BLaER1 treated with 17β-estradiol and CSF1 and Interleukin-3, amounts not matched to agents 10 nM and 100 nM (cell line): ENCODE measurements at regions not wholly inside any gene's neighbourhood (a gene's known extent, or its start where the extent isn't known, plus 50 kb on each side); places are given as distances from the start of the nearest gene placed in this dataset.
A peak's percentile ranks its signal among the peaks of the same experiment; 100 is the strongest.

Experiments
- H3K27ac ChIP-seq, 11 experiments: shearing (Covaris generic); formaldehyde crosslinking; 2 replicates each; pipeline ENCODE4 v1.8.1; 2022
- H3K27me3 ChIP-seq, 11 experiments: shearing (Covaris generic); formaldehyde crosslinking; 2 replicates each; pipeline ENCODE4 v1.8.1; 2022
- H3K36me3 ChIP-seq, 11 experiments: shearing (Covaris generic); formaldehyde crosslinking; 2 replicates each; pipeline ENCODE4 v1.8.1; 2022
- H3K4me1 ChIP-seq, 10 experiments: shearing (Covaris generic); formaldehyde crosslinking; 2 replicates each; pipeline ENCODE4 v1.8.1; 2022
- H3K4me2 ChIP-seq, 11 experiments: shearing (Covaris generic); formaldehyde crosslinking; 2 replicates each; pipeline ENCODE4 v1.8.1; 2022
- H3K4me3 ChIP-seq, 10 experiments: shearing (Covaris generic); formaldehyde crosslinking; 2 replicates each; pipeline ENCODE4 v1.8.1; 2022
- H3K9ac ChIP-seq, 11 experiments: shearing (Covaris generic); formaldehyde crosslinking; 2 replicates each; pipeline ENCODE4 v1.8.1; 2022
- H3K9me3 ChIP-seq, 11 experiments: shearing (Covaris generic); formaldehyde crosslinking; replicated peaks in 1 of 11; 2 replicates each; pipeline ENCODE4 v1.8.1; 2022
- H4K20me1 ChIP-seq, 11 experiments: shearing (Covaris generic); formaldehyde crosslinking; 2 replicates each; pipeline ENCODE4 v1.8.1; 2022
- Cebpa-rat ChIP-seq, 11 experiments: shearing (Covaris generic); IDR thresholded peaks; 2 replicates each; pipeline ENCODE4 v1.8.1; 2022

GRCh38 chr12:63319386-63319785 is 168.4 kb upstream of the AVPR1A start:
- H3K4me2 ChIP-seq, result no peak overlapping the region
- H4K20me1 ChIP-seq, result no peaks in the 10 kb centered on the region
- H3K27me3 ChIP-seq, result no peaks in the 10 kb centered on the region
- no peak overlapping the region for H3K9ac ChIP-seq
- H3K36me3 ChIP-seq, result no peaks in the 10 kb centered on the region
- no peaks in the 10 kb centered on the region; a peak in 1 of 20 replicates for H3K4me1 ChIP-seq
- peaks cover 0 to 7% (median 0%) of the 10 kb centered on the region in 11 experiments; a peak in 2 of 22 replicates for H3K9me3 ChIP-seq
- no peak overlapping the region for H3K27ac ChIP-seq
- no peak overlapping the region for H3K4me3 ChIP-seq
- TF ChIP-seq Cebpa-rat (IDR thresholded peaks at IDR 0.05), result no peak

GRCh38 chr12:63318933-63319332 is 167.9 kb upstream of the AVPR1A start:
- Histone ChIP-seq H3K27me3 (no peaks in the 10 kb centered on the region), H3K27ac (no peak overlapping the region), H3K9me3 (peaks cover 0 to 7% (median 0%) of the 10 kb centered on the region in 11 experiments; a peak in 2 of 22 replicates), H3K4me3 (no peak overlapping the region), H4K20me1 (no peaks in the 10 kb centered on the region), H3K4me1 (no peaks in the 10 kb centered on the region; a peak in 1 of 20 replicates), H3K9ac (no peak overlapping the region), H3K4me2 (no peak overlapping the region), H3K36me3 (no peaks in the 10 kb centered on the region)
- TF ChIP-seq Cebpa-rat (IDR thresholded peaks at IDR 0.05), result no peak

GRCh38 chr12:63318313-63318712 is 167.3 kb upstream of the AVPR1A start:
- Histone ChIP-seq H3K27ac (no peak overlapping the region), H3K9me3 (peaks cover 0 to 7% (median 0%) of the 10 kb centered on the region in 11 experiments; a peak in 2 of 22 replicates), H3K4me3 (no peak overlapping the region), H3K27me3 (no peaks in the 10 kb centered on the region), H3K4me1 (no peaks in the 10 kb centered on the region; a peak in 1 of 20 replicates), H3K36me3 (no peaks in the 10 kb centered on the region), H4K20me1 (no peaks in the 10 kb centered on the region), H3K4me2 (no peak overlapping the region), H3K9ac (no peak overlapping the region)
- TF ChIP-seq Cebpa-rat (IDR thresholded peaks at IDR 0.05), result no peak

GRCh38 chr12:63317880-63318279 is 166.9 kb upstream of the AVPR1A start:
- Histone ChIP-seq H4K20me1 (no peaks in the 10 kb centered on the region), H3K4me1 (no peaks in the 10 kb centered on the region; a peak in 1 of 20 replicates), H3K36me3 (no peaks in the 10 kb centered on the region), H3K9ac (no peak overlapping the region), H3K27ac (no peak overlapping the region), H3K9me3 (peaks cover 0 to 7% (median 0%) of the 10 kb centered on the region in 11 experiments; a peak in 2 of 22 replicates), H3K4me2 (no peak overlapping the region), H3K4me3 (no peak overlapping the region), H3K27me3 (no peaks in the 10 kb centered on the region)
- TF ChIP-seq Cebpa-rat (IDR thresholded peaks at IDR 0.05), result no peak

GRCh38 chr12:63317286-63317846 is 166.4 kb upstream of the AVPR1A start:
- H3K27me3 ChIP-seq, result no peaks in the 10 kb centered on the region
- no peak overlapping the region for H3K4me3 ChIP-seq
- H3K27ac ChIP-seq, result no peak overlapping the region
- H4K20me1 ChIP-seq, result no peaks in the 10 kb centered on the region
- TF ChIP-seq Cebpa-rat (IDR thresholded peaks at IDR 0.05), result no peak
- H3K4me2 ChIP-seq, result no peak overlapping the region
- H3K36me3 ChIP-seq, result no peaks in the 10 kb centered on the region
- H3K9ac ChIP-seq, result no peak overlapping the region
- H3K9me3 ChIP-seq, result peaks cover 0 to 7% (median 0%) of the 10 kb centered on the region in 11 experiments; a peak in 2 of 22 replicates
- no peaks in the 10 kb centered on the region; a peak in 1 of 20 replicates for H3K4me1 ChIP-seq

GRCh38 chr12:63313139-63313538 is 162.1 kb upstream of the AVPR1A start:
- Histone ChIP-seq H4K20me1 (no peaks in the 10 kb centered on the region), H3K27me3 (no peaks in the 10 kb centered on the region), H3K4me1 (peaks cover 0 to 7% (median 0%) of the 10 kb centered on the region in 10 experiments; a peak in 5 of 20 replicates), H3K9ac (no peak overlapping the region), H3K36me3 (no peaks in the 10 kb centered on the region), H3K27ac (no peak overlapping the region), H3K4me2 (no peak overlapping the region), H3K9me3 (peaks cover 9 to 15% (median 12%) of the 10 kb centered on the region in 11 experiments; a peak in 18 of 22 replicates), H3K4me3 (no peak overlapping the region)
- no peak for TF ChIP-seq Cebpa-rat (IDR thresholded peaks at IDR 0.05)

GRCh38 chr12:63308671-63309070 is 157.7 kb upstream of the AVPR1A start:
- Histone ChIP-seq H3K27me3 (no peaks in the 10 kb centered on the region), H3K36me3 (no peaks in the 10 kb centered on the region), H3K4me2 (peak overlapping the region in 3 of 11 experiments; percentile 9 to 32 (median 26); a peak in 3 of 22 replicates), H3K9me3 (peaks cover 9 to 15% (median 12%) of the 10 kb centered on the region in 11 experiments; a peak in 18 of 22 replicates), H3K27ac (no peak overlapping the region), H3K4me1 (peaks cover 9 to 24% (median 14%) of the 10 kb centered on the region in 10 experiments; a peak in 19 of 20 replicates), H4K20me1 (no peaks in the 10 kb centered on the region), H3K9ac (no peak overlapping the region), H3K4me3 (no peak overlapping the region)
- TF ChIP-seq Cebpa-rat (IDR thresholded peaks at IDR 0.05), result no peak

GRCh38 chr12:63307849-63308248 is 156.8 kb upstream of the AVPR1A start:
- H3K27ac ChIP-seq, result no peak overlapping the region
- H3K4me1 ChIP-seq, result peaks cover 9 to 24% (median 14%) of the 10 kb centered on the region in 10 experiments; a peak in 19 of 20 replicates
- no peaks in the 10 kb centered on the region for H4K20me1 ChIP-seq
- peaks cover 9 to 15% (median 12%) of the 10 kb centered on the region in 11 experiments; a peak in 18 of 22 replicates for H3K9me3 ChIP-seq
- no peak overlapping the region for H3K9ac ChIP-seq
- no peak for TF ChIP-seq Cebpa-rat (IDR thresholded peaks at IDR 0.05)
- no peaks in the 10 kb centered on the region for H3K27me3 ChIP-seq
- no peaks in the 10 kb centered on the region for H3K36me3 ChIP-seq
- H3K4me3 ChIP-seq, result no peak overlapping the region
- no peak overlapping the region for H3K4me2 ChIP-seq

GRCh38 chr12:63305901-63306875 is 155.2 kb upstream of the AVPR1A start:
- peaks cover 9 to 15% (median 12%) of the 10 kb centered on the region in 11 experiments; a peak in 18 of 22 replicates for H3K9me3 ChIP-seq
- no peak overlapping the region for H3K9ac ChIP-seq
- peak overlapping the region; percentile 2 to 61 (median 41); a peak in 16 of 22 replicates for H3K4me2 ChIP-seq
- H4K20me1 ChIP-seq, result no peaks in the 10 kb centered on the region
- peaks cover 9 to 32% (median 23%) of the 10 kb centered on the region in 10 experiments; a peak in 19 of 20 replicates for H3K4me1 ChIP-seq
- H3K27ac ChIP-seq, result peak overlapping the region in 4 of 11 experiments; percentile 19 to 46 (median 34); a peak in 4 of 22 replicates
- no peaks in the 10 kb centered on the region for H3K27me3 ChIP-seq
- no peak overlapping the region for H3K4me3 ChIP-seq
- no peak for TF ChIP-seq Cebpa-rat (IDR thresholded peaks at IDR 0.05)
- no peaks in the 10 kb centered on the region for H3K36me3 ChIP-seq
